Tibial nerve (tissue), 4 donors: ENCODE measurements at regions not wholly inside any gene's neighbourhood (a gene's known extent, or its start where the extent isn't known, plus 50 kb on each side); places are given as distances from the start of the nearest gene placed in this dataset.

ENCODE experiments used
- DNase-seq, 2 donors: peaks; one replicate each; pipeline ENCODE4 v3.0.0-alpha.2; 2019; ENCODE audit warnings: low spot score in 2 of 2
- H3K27ac ChIP-seq, 4 donors: fragments of 200-600 bp; sonication (generic) in 3 of 4; one replicate each; pipeline ENCODE4 v1.5.1; 2017 to 2019; ENCODE audit warnings: mild to moderate bottlenecking in 1 of 4
- H3K27me3 ChIP-seq, 2 donors: fragments of 200-600 bp; sonication (generic) in 1 of 2; one replicate each; pipeline versions ENCODE4 v1.5.1 to v1.6.0; 2017 to 2019
- H3K36me3 ChIP-seq, 3 donors: fragments of 200-600 bp; sonication (generic); one replicate each; pipeline ENCODE4 v1.5.1; 2018 to 2019
- H3K4me1 ChIP-seq, 4 donors: fragments of 200-600 bp; sonication (generic) in 3 of 4; one replicate each; pipeline ENCODE4 v1.5.1; 2017 to 2019
- H3K4me3 ChIP-seq, 4 donors: fragments of 200-600 bp; sonication (generic) in 3 of 4; one replicate each; pipeline ENCODE4 v1.5.1; 2017 to 2019; ENCODE audit warnings: mild to moderate bottlenecking in 1 of 4, moderate library complexity in 1 of 4
- H3K9me3 ChIP-seq, 4 donors: fragments of 200-600 bp; sonication (generic) in 3 of 4; one replicate each; pipeline ENCODE4 v1.5.1; 2017 to 2019
- CTCF ChIP-seq, 5 experiments: fragments of 200-600 bp in 3 of 5; fragments of 450-650 bp in 2 of 5; sonication (generic) in 3 of 5; IDR thresholded peaks; one replicate each; pipeline ENCODE4 v1.5.1; 2016 to 2019; ENCODE audit warnings: antibody characterized with exemption in 5 of 5, mild to moderate bottlenecking in 3 of 5, moderate library complexity in 2 of 5
- EP300 ChIP-seq, 2 donors: sonication (generic); formaldehyde crosslinking; IDR thresholded peaks; one replicate each; pipeline ENCODE4 v1.6.1; 2017; ENCODE audit warnings: antibody characterized with exemption in 2 of 2, mild to moderate bottlenecking in 1 of 2
- POLR2A ChIP-seq, 2 donors: fragments of 450-650 bp; IDR thresholded peaks; one replicate each; pipeline ENCODE4 v1.6.1; 2017; ENCODE audit warnings: antibody characterized with exemption in 2 of 2, mild to moderate bottlenecking in 2 of 2, moderate library complexity in 2 of 2
- WGBS, 2 donors: methylation state at CpG; one replicate each; pipeline ENCODE4 v1.1.5; 2018; 5-methylcytosine and 5-hydroxymethylcytosine counted together

GRCh38 chr3:178044320-178044719 is 491.9 kb upstream of the KCNMB2 start:
- DNase-seq, result no peak
- no peak overlapping the region for H3K27ac ChIP-seq
- H3K27me3 ChIP-seq, result no peaks in the 10 kb centered on the region
- H3K4me1 ChIP-seq, result no peaks in the 10 kb centered on the region
- TF ChIP-seq POLR2A (IDR thresholded peaks at IDR 0.05) (no peak), EP300 (IDR thresholded peaks at IDR 0.05) (no peak), CTCF (IDR thresholded peaks at IDR 0.05) (no peak)
- WGBS, 2 donors, result 95% methylated on average over 2 of the region's 2 CpGs
- H3K36me3 ChIP-seq, result no peaks in the 10 kb centered on the region
- no peak overlapping the region for H3K4me3 ChIP-seq
- no peaks in the 10 kb centered on the region for H3K9me3 ChIP-seq

GRCh38 chr3:178047496-178047895 is 488.7 kb upstream of the KCNMB2 start:
- no peak for DNase-seq
- Histone ChIP-seq H3K27me3 (no peaks in the 10 kb centered on the region), H3K4me3 (no peak overlapping the region), H3K36me3 (no peaks in the 10 kb centered on the region), H3K27ac (no peak overlapping the region), H3K4me1 (no peaks in the 10 kb centered on the region), H3K9me3 (no peaks in the 10 kb centered on the region)
- 92 to 99% methylated on average over 3 of the region's 3 CpGs for WGBS, 2 donors
- TF ChIP-seq POLR2A (IDR thresholded peaks at IDR 0.05) (no peak), EP300 (IDR thresholded peaks at IDR 0.05) (no peak), CTCF (IDR thresholded peaks at IDR 0.05) (no peak)

GRCh38 chr3:178048768-178049167 is 487.5 kb upstream of the KCNMB2 start:
- no peak for DNase-seq
- 73 to 85% methylated on average over 3 of the region's 3 CpGs for WGBS, 2 donors
- Histone ChIP-seq H3K36me3 (no peaks in the 10 kb centered on the region), H3K4me1 (no peaks in the 10 kb centered on the region), H3K27me3 (no peaks in the 10 kb centered on the region), H3K27ac (no peak overlapping the region), H3K9me3 (no peaks in the 10 kb centered on the region), H3K4me3 (no peak overlapping the region)
- no peak for TF ChIP-seq EP300 (IDR thresholded peaks at IDR 0.05)
- TF ChIP-seq CTCF (IDR thresholded peaks at IDR 0.05), result no peak
- TF ChIP-seq POLR2A (IDR thresholded peaks at IDR 0.05), result no peak

GRCh38 chr3:178054471-178054870 is 481.8 kb upstream of the KCNMB2 start:
- no peak overlapping the region for H3K27ac ChIP-seq
- TF ChIP-seq CTCF (IDR thresholded peaks at IDR 0.05), result no peak
- TF ChIP-seq EP300 (IDR thresholded peaks at IDR 0.05), result no peak
- no peak for TF ChIP-seq POLR2A (IDR thresholded peaks at IDR 0.05)
- H3K4me1 ChIP-seq, result peaks cover 0 to 6% (median 0%) of the 10 kb centered on the region in 4 donors
- H3K9me3 ChIP-seq, result no peaks in the 10 kb centered on the region
- 32 to 36% methylated on average over 3 of the region's 3 CpGs for WGBS, 2 donors
- no peaks in the 10 kb centered on the region for H3K36me3 ChIP-seq
- no peaks in the 10 kb centered on the region for H3K27me3 ChIP-seq
- H3K4me3 ChIP-seq, result no peak overlapping the region
- DNase-seq, result no peak

GRCh38 chr3:178055939-178056338 is 480.3 kb upstream of the KCNMB2 start:
- no peaks in the 10 kb centered on the region for H3K27me3 ChIP-seq
- TF ChIP-seq CTCF (IDR thresholded peaks at IDR 0.05), result no peak
- no peak for TF ChIP-seq POLR2A (IDR thresholded peaks at IDR 0.05)
- no peak for TF ChIP-seq EP300 (IDR thresholded peaks at IDR 0.05)
- H3K9me3 ChIP-seq, result no peaks in the 10 kb centered on the region
- no peak overlapping the region for H3K27ac ChIP-seq
- no peak overlapping the region for H3K4me3 ChIP-seq
- H3K4me1 ChIP-seq, result peaks cover 0 to 21% (median 0%) of the 10 kb centered on the region in 4 donors
- H3K36me3 ChIP-seq, result no peaks in the 10 kb centered on the region
- DNase-seq, result no peak
- 77 to 86% methylated on average over 2 of the region's 2 CpGs for WGBS, 2 donors
